HL-60 (cell line): ENCODE measurements at regions not wholly inside any gene's neighbourhood (a gene's known extent, or its start where the extent isn't known, plus 50 kb on each side); places are given as distances from the start of the nearest gene placed in this dataset.

Experiments
- CTCF ChIP-seq: IDR thresholded peaks from one replicate; pipeline ENCODE4 v1.5.1; 2011; ENCODE audit warnings: low read length, control low read depth, inconsistent platforms; ENCODE audit not compliant: insufficient read depth
- GABPA ChIP-seq: IDR thresholded peaks from 2 replicates; pipeline ENCODE4 v1.6.1; 2012; ENCODE audit warnings: low read depth
- POLR2AphosphoS5 ChIP-seq: IDR thresholded peaks from 2 replicates; pipeline ENCODE4 v1.6.1; 2012; ENCODE audit warnings: low read depth
- REST ChIP-seq: IDR thresholded peaks from 2 replicates; pipeline ENCODE4 v1.6.1; 2012; ENCODE audit warnings: low read depth; ENCODE audit not compliant: insufficient replicate concordance
- SPI1 ChIP-seq: IDR thresholded peaks from 2 replicates; pipeline ENCODE4 v1.6.1; 2012; ENCODE audit warnings: low read depth, mild to moderate bottlenecking, borderline replicate concordance

- TF ChIP-seq CTCF = no peak
- TF ChIP-seq POLR2AphosphoS5 = no peak
- no peak for TF ChIP-seq GABPA
- TF ChIP-seq REST = no peak
- no peak for TF ChIP-seq SPI1
Observed at GRCh38 chr14:61119006-61119405, 138.0 kb downstream of the SLC38A6 start.
